ENCODE measurements at regions not wholly inside any gene's neighbourhood (a gene's known extent, or its start where the extent isn't known, plus 50 kb on each side); places are given as distances from the start of the nearest gene placed in this dataset.

DNA sequence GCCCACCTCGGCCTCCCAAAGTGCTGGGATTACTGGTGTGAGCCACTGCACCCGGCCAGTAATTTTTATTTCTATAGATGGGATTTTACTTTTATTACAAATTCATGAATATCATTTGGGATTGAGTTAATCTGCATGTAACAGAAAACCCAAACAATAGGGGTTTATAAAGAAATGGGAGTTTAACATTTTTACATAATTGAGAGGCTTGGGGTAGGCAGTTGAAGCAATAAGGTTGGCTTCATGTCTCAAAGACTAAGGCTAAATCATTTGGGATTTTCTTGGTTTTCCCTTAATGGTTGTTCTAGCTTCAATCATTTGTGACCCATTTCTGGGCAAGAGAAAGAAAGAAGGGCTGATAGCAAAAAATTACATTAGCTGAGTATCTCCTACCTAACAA lies 118.7 kb upstream of the FOXD3 start:
- H3K27ac ChIP-seq, result no peak overlapping the region
- no peak for TF ChIP-seq CTCF (conservative IDR thresholded peaks at IDR 0.05)

DNA sequence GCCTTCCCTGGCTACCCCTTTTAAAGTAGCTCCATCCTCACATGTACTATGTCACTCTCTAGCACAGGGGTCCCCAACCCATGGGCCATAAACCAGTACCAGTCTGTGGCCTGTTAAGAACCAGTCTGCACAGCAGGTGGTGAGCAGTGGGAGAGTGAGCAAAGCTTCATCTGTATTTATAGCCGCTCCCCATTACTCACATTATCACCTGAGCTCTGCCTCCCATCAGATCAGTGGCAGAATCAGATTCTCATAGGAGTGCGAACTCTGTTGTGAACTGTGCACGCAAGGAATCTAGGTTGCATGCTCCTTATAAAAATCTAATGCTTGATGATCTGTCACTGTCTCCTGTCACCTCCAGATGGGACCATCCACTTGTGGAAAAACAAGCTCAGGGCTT lies 116.6 kb upstream of the FOXD3 start:
- H3K27ac ChIP-seq, result no peak overlapping the region
- TF ChIP-seq CTCF (conservative IDR thresholded peaks at IDR 0.05), result no peak

- no peak overlapping the region for H3K27ac ChIP-seq
- no peak for TF ChIP-seq CTCF (conservative IDR thresholded peaks at IDR 0.05)
These were observed 107.8 kb upstream of the FOXD3 start for GRCh38 chr1:63214553-63214952.

- no peak for TF ChIP-seq CTCF (conservative IDR thresholded peaks at IDR 0.05)
- H3K27ac ChIP-seq, result no peak overlapping the region
These were observed 98.9 kb upstream of the FOXD3 start for GRCh38 chr1:63223426-63223825.

DNA sequence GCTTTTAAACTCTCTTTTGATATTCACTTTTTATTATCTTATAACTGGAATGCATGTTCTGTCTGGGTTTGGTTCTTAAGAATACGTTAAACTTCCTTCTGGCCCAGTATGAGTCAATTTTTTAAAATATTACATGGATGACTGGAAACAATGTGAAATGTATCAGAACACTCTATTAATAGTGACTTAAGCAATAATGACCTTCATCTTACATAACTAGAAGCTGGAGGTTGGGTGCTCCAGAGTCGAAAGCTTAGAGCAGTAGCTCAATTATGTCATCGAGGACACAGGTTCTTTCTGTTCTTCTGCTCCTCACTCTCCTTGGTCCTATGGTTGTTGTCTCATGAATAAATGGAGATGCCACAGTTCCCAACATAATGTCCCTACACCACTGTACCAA lies 91.6 kb upstream of the FOXD3 start:
- TF ChIP-seq CTCF (conservative IDR thresholded peaks at IDR 0.05), result no peak
- no peak overlapping the region for H3K27ac ChIP-seq

GRCh38 chr1:63238721-63239120 lies 83.6 kb upstream of the FOXD3 start:
- TF ChIP-seq CTCF (conservative IDR thresholded peaks at IDR 0.05), result no peak

GRCh38 chr1:63245186-63245585 lies 77.2 kb upstream of the FOXD3 start:
- H3K27ac ChIP-seq, result no peak overlapping the region
- no peak for TF ChIP-seq CTCF (conservative IDR thresholded peaks at IDR 0.05)

More at GRCh38 chr1:63238721-63239120, 83.6 kb upstream of the FOXD3 start:
- no peak overlapping the region for H3K27ac ChIP-seq

DNA sequence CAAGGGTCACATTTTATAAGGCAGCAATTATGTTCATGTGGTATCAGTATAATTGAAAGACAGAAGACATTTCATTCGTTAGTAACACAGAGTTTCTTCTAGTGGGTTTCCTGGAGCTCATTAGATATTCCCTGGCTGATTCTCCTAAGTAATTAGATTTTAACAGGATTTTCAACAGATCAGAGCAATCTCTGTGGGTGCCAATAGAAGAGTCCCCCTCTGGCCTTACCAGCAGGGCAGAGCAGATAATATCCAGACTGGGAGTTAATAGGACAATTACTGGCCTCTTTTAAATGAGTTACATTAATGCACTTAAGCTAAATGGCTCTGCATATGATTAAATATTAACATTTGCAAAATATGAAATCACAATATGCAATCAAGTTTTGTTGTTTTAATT lies 74.2 kb upstream of the FOXD3 start:
- H3K27ac ChIP-seq, result no peak overlapping the region
- TF ChIP-seq CTCF (conservative IDR thresholded peaks at IDR 0.05), result no peak
